HG02885 (cell line): ENCODE measurements at regions not wholly inside any gene's neighbourhood (a gene's known extent, or its start where the extent isn't known, plus 50 kb on each side); places are given as distances from the start of the nearest gene placed in this dataset.
"Not testable (repeated sequence)": the region's sequence is repeated elsewhere in the genome, so short reads cannot be mapped to it uniquely, and the experiment has no call there.

Source experiments
- ATAC-seq: cut with Tn5 transposase; IDR thresholded peaks from one replicate; pipeline ENCODE4 v1.9.1; 2021; ENCODE audit warnings: mild to moderate bottlenecking; ENCODE audit not compliant: unreplicated experiment, poor library complexity

GRCh38 chr5:57429513-57430120 is 53.0 kb downstream of the ACTBL2 start:
- ATAC-seq: no peak

DNA sequence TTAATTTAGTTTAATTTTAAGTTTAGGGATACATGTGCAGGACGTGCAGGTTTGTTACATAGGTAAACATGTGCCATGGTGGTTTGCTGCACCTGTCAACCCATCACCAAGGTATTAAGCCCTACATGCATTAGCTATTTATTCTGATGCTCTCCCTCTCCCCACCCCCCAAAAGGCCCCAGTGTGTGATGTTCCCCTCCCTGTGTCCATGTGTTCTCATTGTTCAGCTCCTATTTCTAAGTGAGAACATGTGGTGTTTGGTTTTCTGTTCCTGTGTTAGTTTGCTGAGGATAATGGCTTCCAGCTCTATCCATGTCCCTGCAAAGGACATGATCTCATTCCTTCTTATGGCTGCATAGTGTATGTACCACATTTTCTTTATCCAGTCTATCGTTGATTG is 53.6 kb downstream of the ACTBL2 start:
- ATAC-seq: not testable (repeated sequence)

- ATAC-seq: no peak
Observed at GRCh38 chr5:57422993-57423392, 59.6 kb downstream of the ACTBL2 start.

DNA sequence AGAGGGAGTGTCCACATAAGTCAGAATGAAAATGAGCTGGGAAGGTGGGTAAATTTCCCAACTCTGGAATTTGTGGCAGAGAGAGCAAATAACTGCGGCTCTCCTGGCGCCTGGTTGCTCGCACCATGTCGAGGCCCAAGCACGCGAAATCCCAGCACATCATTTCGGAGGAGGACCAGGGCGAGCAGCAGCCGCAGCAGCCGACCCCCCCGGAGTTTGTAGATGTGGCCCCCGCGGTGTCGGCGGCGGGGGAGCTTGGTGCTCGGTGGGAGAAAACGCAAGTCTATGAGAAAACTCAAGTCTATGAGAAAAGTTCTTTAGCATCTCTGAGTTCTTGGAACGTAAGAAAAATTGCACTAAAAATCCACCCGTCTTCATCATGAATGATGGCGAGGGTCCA is 60.3 kb downstream of the ACTBL2 start:
- ATAC-seq: no peak

DNA sequence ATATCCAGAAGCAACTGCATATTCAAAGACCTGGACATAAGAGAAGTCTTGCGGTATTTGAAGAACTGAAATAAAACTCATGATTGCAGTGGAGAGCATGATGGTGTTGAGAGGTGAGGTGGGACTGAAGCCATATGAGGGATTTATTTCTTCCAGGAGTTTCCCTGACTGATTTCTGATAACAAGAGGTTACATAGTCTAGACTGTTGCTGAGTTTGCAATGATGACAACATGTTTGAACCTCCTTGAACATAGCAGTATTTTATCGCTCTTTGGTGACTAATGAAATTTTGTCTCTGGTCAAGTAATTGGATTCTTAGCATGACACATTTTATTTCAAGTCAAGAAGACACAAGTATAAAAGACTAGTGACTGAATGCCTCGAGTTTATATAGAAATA is 61.8 kb downstream of the ACTBL2 start:
- no peak for ATAC-seq

DNA sequence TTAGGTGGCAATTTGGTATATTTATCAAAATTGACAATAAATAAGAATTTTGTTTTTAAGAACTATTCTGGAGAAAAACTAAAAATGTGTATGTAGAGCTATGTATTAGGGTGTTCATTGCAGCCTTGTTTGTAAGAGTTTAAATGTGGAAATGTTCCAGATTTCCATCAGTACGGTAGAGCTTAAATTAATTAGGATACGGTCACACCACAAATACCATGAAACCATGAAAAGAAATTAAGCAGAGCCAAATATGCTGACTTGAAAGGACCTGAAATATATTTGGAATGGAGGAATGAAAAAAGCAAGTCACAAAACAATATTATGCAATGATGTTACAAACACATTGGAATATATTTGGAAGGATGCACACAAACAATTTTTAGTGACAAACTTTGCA is 64.6 kb downstream of the ACTBL2 start:
- no peak for ATAC-seq

DNA sequence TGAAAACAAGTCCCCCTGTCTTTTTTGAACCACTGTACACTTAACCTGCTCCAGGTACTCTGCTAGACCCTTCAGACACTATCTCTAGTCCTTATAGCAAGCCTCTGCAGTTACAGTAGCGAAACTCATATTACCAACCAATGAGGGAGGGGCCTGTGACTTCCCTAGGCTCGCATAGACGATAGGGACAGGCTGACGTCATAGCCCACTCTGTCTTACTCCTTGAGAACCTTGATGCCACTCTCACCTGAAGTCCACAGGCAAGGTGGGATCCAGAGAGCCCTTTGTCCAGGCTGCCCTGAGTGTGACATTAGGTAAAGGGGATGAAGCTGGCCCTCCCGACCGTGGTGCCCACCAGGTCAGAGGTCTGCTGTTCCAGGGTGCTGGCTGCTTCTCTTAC is 65.3 kb downstream of the ACTBL2 start:
- ATAC-seq: no peak

GRCh38 chr5:57416278-57416994 is 66.2 kb downstream of the ACTBL2 start:
- no peak for ATAC-seq

DNA sequence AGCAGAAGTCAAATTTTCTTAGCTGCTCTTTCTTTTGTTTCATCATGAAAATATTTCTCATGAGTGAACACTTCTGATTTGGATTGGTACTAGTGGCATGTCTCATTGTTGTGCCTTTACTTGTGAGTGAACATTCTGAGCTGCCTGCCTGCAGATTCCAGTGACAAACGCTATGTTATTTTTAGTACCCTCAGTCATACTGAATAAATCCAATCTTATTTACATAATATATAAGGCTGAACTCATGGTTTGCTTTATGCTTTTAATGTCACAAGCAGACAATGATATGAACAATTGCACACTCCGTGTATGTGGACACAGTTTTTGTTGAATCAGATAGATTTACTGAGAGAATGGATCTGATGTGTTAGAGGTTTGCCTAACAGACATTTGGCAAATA is 67.8 kb downstream of the ACTBL2 start:
- ATAC-seq: no peak

DNA sequence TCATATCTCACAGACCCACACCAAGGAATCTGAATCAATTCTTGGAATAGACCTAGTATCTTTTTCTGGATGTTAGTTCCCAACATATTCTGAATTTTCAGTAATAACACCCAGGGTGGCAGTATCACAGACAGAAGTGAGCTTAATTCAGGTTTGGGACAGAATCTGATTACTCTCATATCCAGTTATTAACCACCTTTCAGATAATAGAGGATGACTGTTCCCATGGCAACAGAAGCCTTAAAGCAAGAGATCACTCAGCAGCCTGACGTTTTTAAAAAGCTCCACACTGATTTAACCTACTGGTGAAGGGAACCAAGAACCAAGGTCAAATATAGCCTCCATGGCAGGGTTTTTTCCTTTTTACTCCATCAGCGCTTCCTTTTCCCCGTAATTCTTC is 68.4 kb downstream of the ACTBL2 start:
- ATAC-seq: no peak

- no peak for ATAC-seq
Observed at GRCh38 chr5:57413145-57413544, 69.5 kb downstream of the ACTBL2 start.

DNA sequence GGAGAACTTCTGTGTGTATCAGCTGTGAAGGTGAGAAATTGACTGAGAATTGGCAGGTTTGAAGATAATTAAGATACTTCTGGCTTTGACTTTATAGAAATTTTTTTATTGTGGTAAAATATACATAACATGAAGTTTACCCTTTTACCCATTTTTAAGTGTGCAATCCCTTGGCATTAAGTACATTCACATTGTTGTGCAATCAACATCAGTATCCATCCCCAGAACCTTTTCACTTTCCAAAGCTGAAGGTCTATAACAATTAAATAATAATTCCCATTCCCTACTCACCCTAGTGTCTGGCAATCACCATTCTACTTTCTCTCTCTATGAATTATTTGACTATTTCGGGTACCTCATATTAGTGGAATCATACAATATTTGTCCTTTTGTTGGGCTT is 69.9 kb downstream of the ACTBL2 start:
- no peak for ATAC-seq

- ATAC-seq: no peak
Observed at GRCh38 chr5:57411982-57412381, 70.6 kb downstream of the ACTBL2 start.

DNA sequence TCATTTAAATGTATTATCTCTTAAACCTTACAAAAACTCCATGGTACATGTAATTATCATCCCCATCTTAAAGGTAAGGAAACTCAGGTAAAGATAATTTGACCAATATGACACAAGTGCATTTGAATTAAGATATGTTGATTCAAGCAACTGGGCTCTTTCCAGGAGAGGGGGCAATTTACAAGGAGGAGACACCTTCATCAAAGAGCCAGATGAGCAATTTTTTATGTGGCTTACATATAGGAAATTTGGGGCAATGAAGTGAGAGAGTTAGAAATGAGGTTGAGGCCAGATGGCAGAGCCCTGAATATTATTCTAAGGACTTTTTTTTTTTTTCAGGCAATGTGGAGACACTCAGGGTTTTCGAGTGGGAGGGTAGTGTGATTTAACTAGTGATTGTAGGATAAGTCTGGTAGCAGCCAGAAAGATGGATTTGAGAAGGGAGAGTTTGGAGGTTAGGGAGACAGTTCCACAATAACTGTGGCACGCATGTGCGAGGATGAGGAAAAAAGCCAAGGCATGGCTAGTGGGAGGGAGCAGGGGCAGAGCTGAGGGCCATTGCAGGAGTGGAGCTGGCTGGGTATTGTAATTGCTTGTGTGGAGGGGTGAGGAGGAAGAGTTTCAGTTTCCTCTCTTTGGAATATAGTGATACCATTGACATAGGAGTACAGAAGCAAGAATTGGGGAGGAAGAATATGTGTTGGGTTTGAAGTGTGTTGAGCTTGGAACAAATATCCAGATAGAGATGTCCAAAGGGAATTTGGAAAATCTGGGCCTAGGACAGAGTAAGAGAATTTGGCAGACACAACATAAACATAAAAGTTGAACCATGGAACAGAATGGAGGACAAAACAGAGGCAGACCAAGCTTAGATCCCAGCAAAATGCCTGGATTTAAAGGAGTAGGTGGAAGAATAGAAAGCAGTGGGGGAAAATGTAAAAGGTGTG is 72.0 kb downstream of the ACTBL2 start:
- ATAC-seq: no peak

GRCh38 chr5:57408714-57409113 is 73.9 kb downstream of the ACTBL2 start:
- ATAC-seq: no peak

- ATAC-seq: no peak
Observed at GRCh38 chr5:57408285-57408684, 74.3 kb downstream of the ACTBL2 start.

DNA sequence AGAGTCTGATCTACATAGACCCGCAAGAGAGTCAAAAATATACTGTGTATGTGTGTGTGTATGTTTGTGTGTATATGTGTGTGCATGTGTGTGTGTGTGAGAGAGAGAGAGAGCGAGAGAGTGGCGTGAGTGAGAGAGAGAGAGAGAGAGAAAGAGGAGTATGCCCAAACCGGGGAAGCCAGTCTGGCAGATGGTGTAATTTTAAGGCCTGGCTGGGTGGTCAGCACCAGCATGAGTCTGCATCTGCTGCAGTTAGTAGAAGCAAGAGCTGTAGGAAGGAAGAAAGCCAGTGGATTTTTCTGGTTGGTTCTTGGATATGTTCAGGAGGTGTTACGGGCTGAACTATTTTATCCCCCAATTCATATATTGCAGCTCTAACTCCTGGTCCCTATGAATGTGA is 75.2 kb downstream of the ACTBL2 start:
- ATAC-seq: no peak

DNA sequence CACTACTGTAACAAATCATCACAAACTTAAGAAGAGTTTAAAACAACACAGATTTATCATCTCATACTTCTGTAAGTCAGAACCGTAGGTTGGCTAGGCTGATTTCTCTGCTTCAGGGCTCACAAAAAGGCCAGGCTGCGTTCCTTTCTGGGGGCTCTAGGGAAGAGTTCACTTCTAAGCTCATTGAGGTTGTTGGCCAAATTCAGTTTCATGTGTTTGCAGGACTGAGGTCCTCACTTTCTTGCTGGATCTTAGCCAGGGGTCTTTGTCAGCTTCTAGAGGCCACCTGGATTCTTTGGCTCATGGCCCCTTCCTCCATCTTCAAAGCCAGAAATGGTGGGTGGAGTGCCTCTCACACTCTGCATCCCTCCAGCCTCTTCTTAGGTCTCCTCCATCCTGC is 76.0 kb downstream of the ACTBL2 start:
- no peak for ATAC-seq

- no peak for ATAC-seq
Observed at GRCh38 chr5:57405984-57406383, 76.6 kb downstream of the ACTBL2 start.

GRCh38 chr5:57402761-57403160 is 79.8 kb downstream of the ACTBL2 start:
- ATAC-seq: no peak

DNA sequence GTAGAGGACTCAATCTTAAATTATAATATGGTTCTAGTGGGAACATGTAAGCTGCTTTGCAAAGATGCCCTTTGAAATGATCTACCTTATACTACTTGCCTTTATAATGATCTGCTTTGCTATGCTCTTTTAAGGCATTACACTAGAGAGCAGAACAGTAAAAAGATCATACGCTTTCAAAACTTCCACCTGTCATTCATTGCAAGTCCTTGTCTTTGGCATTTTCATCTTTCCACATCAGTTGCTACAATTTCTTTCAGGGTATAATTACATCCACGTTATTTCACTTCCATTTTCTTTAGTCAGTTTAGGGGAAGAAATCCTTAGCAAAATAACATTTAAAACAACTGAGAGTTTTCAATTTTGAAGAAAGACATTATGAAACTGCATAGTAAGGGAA is 80.3 kb downstream of the ACTBL2 start:
- ATAC-seq: no peak
